HEK293 (cell line): ENCODE measurements at regions not wholly inside any gene's neighbourhood (a gene's known extent, or its start where the extent isn't known, plus 50 kb on each side); places are given as distances from the start of the nearest gene placed in this dataset.

Experiments
- CTCF ChIA-PET: fragments of 350-600 bp; formaldehyde crosslinking; extraction: SDS; loops from one replicate; lab custom pipeline; 2021; ENCODE audit warnings: antibody characterized with exemption; lab: Yijun Ruan, JAX
- POLR2A ChIA-PET: fragments of 300-600 bp; formaldehyde crosslinking; extraction: SDS; loops from one replicate; lab custom pipeline; 2020; ENCODE audit warnings: antibody characterized with exemption, inconsistent platforms; lab: Yijun Ruan, JAX
- H3K27ac ChIP-seq: fragments of 200-500 bp; sonication (Bioruptor generic); 2 replicates; pipeline ENCODE4 v1.5.1; 2014; ENCODE audit warnings: low read depth, low read length, control low read depth, inconsistent platforms; ENCODE audit errors: extremely low read depth
- H3K36me3 ChIP-seq, 2 experiments: fragments of 200-500 bp in 1 of 2; sonication (Bioruptor generic) in 1 of 2; 1 replicate in 1 of 2; 2 replicates in 1 of 2; pipeline ENCODE4 v1.5.1; 2014 to 2017; ENCODE audit warnings: inconsistent platforms in 2 of 2, low read length in 2 of 2; ENCODE audit not compliant: control insufficient read depth in 2 of 2, insufficient read depth in 1 of 2
- H3K4me1 ChIP-seq: fragments of 200-500 bp; sonication (Bioruptor generic); 2 replicates; pipeline ENCODE4 v1.5.1; 2014; ENCODE audit warnings: mild to moderate bottlenecking, low read length, inconsistent platforms; ENCODE audit not compliant: control insufficient read depth, insufficient read depth
- H3K4me3 ChIP-seq: 2 replicates; pipeline ENCODE4 v1.5.1; 2011; ENCODE audit warnings: low read depth, mild to moderate bottlenecking, control low read depth, low read length, moderate library complexity
- H3K9me3 ChIP-seq: fragments of 200-500 bp; sonication (Bioruptor generic); 2 replicates; pipeline ENCODE4 v1.5.1; 2014; ENCODE audit warnings: low read depth, low read length, inconsistent platforms; ENCODE audit not compliant: control insufficient read depth, insufficient read depth
- SCRT2 ChIP-seq: fragments of 450-650 bp; formaldehyde crosslinking; IDR thresholded peaks from 2 replicates; pipeline ENCODE4 v1.5.1; 2016; ENCODE audit warnings: missing biosample characterization, missing genetic modification characterization
- SETDB1 ChIP-seq: IDR thresholded peaks from one replicate; pipeline ENCODE4 v1.6.1; 2017; ENCODE audit warnings: mild to moderate bottlenecking, low read length, moderate library complexity, mixed read lengths; ENCODE audit not compliant: insufficient read length
- ZBTB7A ChIP-seq: fragments of 450-650 bp; formaldehyde crosslinking; IDR thresholded peaks from 2 replicates; pipeline ENCODE4 v1.5.1; 2016; ENCODE audit warnings: low read depth, missing biosample characterization, missing genetic modification characterization
- ZNF133 ChIP-seq: fragments of 450-650 bp; formaldehyde crosslinking; IDR thresholded peaks from 2 replicates; pipeline ENCODE4 v1.5.1; 2016; ENCODE audit warnings: missing biosample characterization, missing genetic modification characterization
- ZNF221 ChIP-seq: fragments of 450-650 bp; formaldehyde crosslinking; IDR thresholded peaks from 2 replicates; pipeline ENCODE4 v1.5.1; 2017; ENCODE audit warnings: missing biosample characterization, missing genetic modification characterization, borderline replicate concordance
- ZNF24 ChIP-seq: fragments of 450-650 bp; formaldehyde crosslinking; IDR thresholded peaks from 2 replicates; pipeline ENCODE4 v1.5.1; 2016; ENCODE audit warnings: missing biosample characterization, missing genetic modification characterization
- ZNF350 ChIP-seq: fragments of 450-650 bp; formaldehyde crosslinking; IDR thresholded peaks from 2 replicates; pipeline ENCODE4 v1.5.0; 2017; ENCODE audit warnings: missing biosample characterization, mild to moderate bottlenecking, missing genetic modification characterization
- ZNF391 ChIP-seq: fragments of 450-650 bp; formaldehyde crosslinking; IDR thresholded peaks from 2 replicates; pipeline ENCODE4 v1.5.1; 2016; ENCODE audit warnings: low read depth, missing biosample characterization, missing genetic modification characterization, borderline replicate concordance
- ZNF423 ChIP-seq: fragments of 450-650 bp; formaldehyde crosslinking; IDR thresholded peaks from 2 replicates; pipeline ENCODE4 v1.5.1; 2016; ENCODE audit warnings: missing biosample characterization, missing genetic modification characterization
- ZNF623 ChIP-seq: fragments of 450-650 bp; formaldehyde crosslinking; IDR thresholded peaks from 2 replicates; pipeline ENCODE4 v1.5.1; 2016; ENCODE audit warnings: missing biosample characterization, missing genetic modification characterization
- ZNF629 ChIP-seq: fragments of 450-650 bp; formaldehyde crosslinking; IDR thresholded peaks from 2 replicates; pipeline ENCODE4 v1.5.1; 2017; ENCODE audit warnings: missing biosample characterization, missing genetic modification characterization
- TF ChIP-seq, protein P1 (sequence below): fragments of 450-650 bp; formaldehyde crosslinking; IDR thresholded peaks from 2 replicates; pipeline ENCODE4 v1.5.1; 2017; ENCODE audit warnings: missing biosample characterization, missing genetic modification characterization
- TF ChIP-seq, protein P2 (sequence below): fragments of 450-650 bp; formaldehyde crosslinking; IDR thresholded peaks from 2 replicates; pipeline ENCODE4 v1.5.1; 2016; ENCODE audit warnings: missing biosample characterization, missing genetic modification characterization

DNA sequence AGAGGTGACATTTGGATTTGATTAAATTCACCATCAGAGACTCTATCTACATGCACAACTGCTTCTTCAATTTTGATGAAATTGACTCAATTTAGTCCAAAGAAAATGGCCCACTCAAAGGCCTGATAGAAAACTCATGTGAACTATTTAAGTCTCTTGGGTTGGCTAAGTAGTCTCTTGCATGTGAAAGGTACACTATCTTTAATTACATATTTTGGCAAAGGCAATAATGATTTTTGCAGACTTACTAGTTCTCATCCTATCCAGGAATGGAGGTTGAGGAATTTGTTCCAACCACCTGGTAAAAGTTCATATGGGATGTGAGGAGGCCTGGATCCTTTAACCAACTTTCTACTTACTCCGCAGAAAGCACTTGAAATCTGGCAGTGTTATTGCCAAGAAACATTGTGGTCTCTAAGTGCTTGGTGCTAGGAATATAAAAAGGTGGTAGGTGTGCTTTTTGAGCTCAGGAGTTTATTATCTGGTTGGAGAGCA, 618.6 kb upstream of the MKI67 start:
- TF ChIP-seq ZNF221 (tag by site-specific recombination) (no peak), ZNF133 (tag by site-specific recombination) (no peak), ZNF24 (tag by site-specific recombination) (no peak), ZBTB7A (tag by site-specific recombination) (no peak), ZNF391 (tag by site-specific recombination) (no peak), ZNF629 (tag by site-specific recombination) (no peak), ZNF350 (no peak)
- TF ChIP-seq, protein P1, sequence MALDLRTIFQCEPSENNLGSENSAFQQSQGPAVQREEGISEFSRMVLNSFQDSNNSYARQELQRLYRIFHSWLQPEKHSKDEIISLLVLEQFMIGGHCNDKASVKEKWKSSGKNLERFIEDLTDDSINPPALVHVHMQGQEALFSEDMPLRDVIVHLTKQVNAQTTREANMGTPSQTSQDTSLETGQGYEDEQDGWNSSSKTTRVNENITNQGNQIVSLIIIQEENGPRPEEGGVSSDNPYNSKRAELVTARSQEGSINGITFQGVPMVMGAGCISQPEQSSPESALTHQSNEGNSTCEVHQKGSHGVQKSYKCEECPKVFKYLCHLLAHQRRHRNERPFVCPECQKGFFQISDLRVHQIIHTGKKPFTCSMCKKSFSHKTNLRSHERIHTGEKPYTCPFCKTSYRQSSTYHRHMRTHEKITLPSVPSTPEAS: no peak
- TF ChIP-seq, all 188 proteins: peak for 0
- Histone ChIP-seq H3K9me3 (no peaks in the 10 kb centered on the region), H3K27ac (no peak overlapping the region), H3K4me1 (0 out of 2 replicates have a peak, but pooled peaks cover 3% of the 10 kb centered on the region), H3K4me3 (no peak overlapping the region), H3K36me3 (no peaks in the 10 kb centered on the region)
- CTCF ChIA-PET: no interaction called here
- POLR2A ChIA-PET: no interaction called here

DNA sequence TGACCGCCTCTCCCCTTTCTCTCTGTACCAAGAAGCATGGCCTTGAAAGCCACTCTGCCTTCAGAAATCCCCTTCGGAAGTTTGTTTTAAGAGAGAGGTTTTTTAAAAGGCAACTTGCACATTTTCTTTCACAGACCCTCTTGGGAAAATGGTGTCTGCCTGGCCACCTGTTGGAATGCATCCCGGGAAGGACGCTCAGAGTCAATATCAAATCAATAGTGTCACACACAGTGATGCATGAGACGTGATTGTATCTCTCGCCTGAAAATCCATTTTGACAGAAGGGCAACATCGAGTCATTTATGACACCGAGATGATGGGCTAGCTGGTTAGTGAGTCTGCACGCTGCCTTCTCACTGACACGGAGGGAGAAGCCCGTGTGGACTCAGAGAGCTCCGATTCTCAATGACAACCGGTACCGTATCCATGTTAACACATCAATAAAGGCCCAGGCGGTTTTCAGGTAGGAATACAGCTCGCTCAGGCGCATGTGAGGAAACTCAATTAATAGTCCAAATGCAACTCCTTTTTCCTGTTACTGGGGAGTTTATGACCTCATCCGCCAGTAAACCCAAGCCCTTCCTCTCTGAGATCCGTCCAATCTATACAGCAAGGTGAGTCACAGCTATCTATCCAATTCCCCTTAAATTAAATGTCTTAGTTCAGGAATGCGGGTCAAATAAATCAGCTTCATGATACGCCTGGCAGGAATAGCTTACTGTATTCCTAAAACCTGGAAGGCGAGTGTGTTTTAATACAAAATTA, 621.5 kb upstream of the MKI67 start:
- H3K9me3 ChIP-seq: no peaks in the 10 kb centered on the region

DNA sequence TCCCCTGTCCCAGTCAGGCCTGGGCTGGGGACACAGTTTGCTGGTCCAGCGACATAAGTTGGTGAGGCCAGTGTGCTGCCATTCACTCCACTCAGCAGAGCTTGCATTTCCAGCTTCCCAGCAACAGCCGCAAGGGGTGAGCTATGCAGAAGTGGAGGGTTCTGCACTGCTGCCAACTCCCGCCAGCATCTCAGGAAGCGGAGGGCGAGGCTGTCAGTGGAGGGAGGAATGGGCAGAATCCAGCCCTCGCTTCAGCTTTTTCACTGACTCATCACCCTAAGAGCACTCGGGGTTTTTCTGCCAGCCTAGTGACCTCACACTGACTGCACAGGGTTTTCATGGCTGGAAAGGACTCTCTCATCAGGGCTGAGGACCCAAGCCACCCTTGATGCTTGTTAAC, 625.1 kb upstream of the MKI67 start:
- CTCF ChIA-PET: no interaction called here
- no peaks in the 10 kb centered on the region for H3K4me1 ChIP-seq
- no peaks in the 10 kb centered on the region for H3K9me3 ChIP-seq
- TF ChIP-seq ZNF423 (tag by site-specific recombination): no peak
- TF ChIP-seq, all 188 proteins: peak for 0
- Histone ChIP-seq H3K36me3 (no peaks in the 10 kb centered on the region), H3K4me3 (no peak overlapping the region), H3K27ac (no peak overlapping the region)
- POLR2A ChIA-PET: no interaction called here

More for the DNA sequence above, 621.5 kb upstream of the MKI67 start:
- peak; percentile 53 for TF ChIP-seq SCRT2 (tag by site-specific recombination)
- TF ChIP-seq ZNF623 (tag by site-specific recombination): no peak
- Histone ChIP-seq H3K36me3 (no peaks in the 10 kb centered on the region), H3K4me1 (no peaks in the 10 kb centered on the region), H3K27ac (no peak overlapping the region), H3K4me3 (no peak overlapping the region)
- POLR2A ChIA-PET: no interaction called here
- CTCF ChIA-PET: interaction anchor here (0.6 kb wide), 2 partner anchors 217 to 244 kb away, joined by 3 read pairs; no protein-coding TSS in a partner anchor

DNA sequence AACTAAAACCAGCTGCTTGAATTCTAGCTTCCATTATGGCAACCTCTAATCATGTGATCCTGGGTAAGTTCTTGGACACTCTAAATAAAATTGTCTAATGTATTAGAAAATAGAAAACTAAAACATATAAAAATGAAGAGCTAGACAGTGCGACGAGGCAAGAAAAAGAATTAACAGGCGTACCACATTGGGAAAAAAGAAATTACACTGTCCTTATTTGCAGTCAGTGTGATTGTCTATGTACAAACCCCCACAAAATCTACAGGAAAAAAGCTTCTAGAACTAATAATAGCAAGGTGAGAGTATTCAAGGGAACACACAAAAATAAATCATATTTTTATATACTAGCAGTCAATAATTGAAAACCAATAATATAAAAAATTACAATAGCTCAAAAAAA, 625.6 kb upstream of the MKI67 start:
- Histone ChIP-seq H3K36me3 (no peaks in the 10 kb centered on the region), H3K9me3 (no peaks in the 10 kb centered on the region), H3K4me3 (no peak overlapping the region), H3K27ac (no peak overlapping the region), H3K4me1 (no peaks in the 10 kb centered on the region)
- ChIA-PET CTCF (interaction anchor here (0.6 to 0.8 kb wide), 2 partner anchors 311 to 484 kb away, joined by 3 read pairs; no protein-coding TSS in a partner anchor), POLR2A (no interaction called here)
- TF ChIP-seq, protein P2, sequence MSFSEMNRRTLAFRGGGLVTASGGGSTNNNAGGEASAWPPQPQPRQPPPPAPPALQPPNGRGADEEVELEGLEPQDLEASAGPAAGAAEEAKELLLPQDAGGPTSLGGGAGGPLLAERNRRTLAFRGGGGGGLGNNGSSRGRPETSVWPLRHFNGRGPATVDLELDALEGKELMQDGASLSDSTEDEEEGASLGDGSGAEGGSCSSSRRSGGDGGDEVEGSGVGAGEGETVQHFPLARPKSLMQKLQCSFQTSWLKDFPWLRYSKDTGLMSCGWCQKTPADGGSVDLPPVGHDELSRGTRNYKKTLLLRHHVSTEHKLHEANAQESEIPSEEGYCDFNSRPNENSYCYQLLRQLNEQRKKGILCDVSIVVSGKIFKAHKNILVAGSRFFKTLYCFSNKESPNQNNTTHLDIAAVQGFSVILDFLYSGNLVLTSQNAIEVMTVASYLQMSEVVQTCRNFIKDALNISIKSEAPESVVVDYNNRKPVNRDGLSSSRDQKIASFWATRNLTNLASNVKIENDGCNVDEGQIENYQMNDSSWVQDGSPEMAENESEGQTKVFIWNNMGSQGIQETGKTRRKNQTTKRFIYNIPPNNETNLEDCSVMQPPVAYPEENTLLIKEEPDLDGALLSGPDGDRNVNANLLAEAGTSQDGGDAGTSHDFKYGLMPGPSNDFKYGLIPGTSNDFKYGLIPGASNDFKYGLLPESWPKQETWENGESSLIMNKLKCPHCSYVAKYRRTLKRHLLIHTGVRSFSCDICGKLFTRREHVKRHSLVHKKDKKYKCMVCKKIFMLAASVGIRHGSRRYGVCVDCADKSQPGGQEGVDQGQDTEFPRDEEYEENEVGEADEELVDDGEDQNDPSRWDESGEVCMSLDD (tag by site-specific recombination): no peak
- peak; percentile 53 for TF ChIP-seq SETDB1
